SK-N-SH (cell line): ENCODE measurements at regions not wholly inside any gene's neighbourhood (a gene's known extent, or its start where the extent isn't known, plus 50 kb on each side); places are given as distances from the start of the nearest gene placed in this dataset.

Experiments used
- EP300 ChIP-seq, 2 experiments: IDR thresholded peaks; 2 replicates each; pipeline versions ENCODE4 v1.4.0 to v1.6.1; 2012; ENCODE audit warnings: borderline replicate concordance in 1 of 2, low read depth in 1 of 2, low read length in 1 of 2
- EZH2phosphoT487 ChIP-seq: fragments of 200-600 bp; sonication (generic); IDR thresholded peaks from 2 replicates; pipeline ENCODE4 v1.6.1; 2017; ENCODE audit warnings: low read depth, mixed run types, mild to moderate bottlenecking, antibody characterized with exemption, moderate library complexity, borderline replicate concordance
- FOXM1 ChIP-seq: IDR thresholded peaks from 2 replicates; pipeline ENCODE4 v1.4.0; 2012; ENCODE audit warnings: low read depth, mild to moderate bottlenecking
- GABPA ChIP-seq: IDR thresholded peaks from 2 replicates; pipeline ENCODE4 v1.4.0; 2012; ENCODE audit warnings: low read depth, mild to moderate bottlenecking
- JUND ChIP-seq: IDR thresholded peaks from 2 replicates; pipeline ENCODE4 v1.4.0; 2012
- POLR2AphosphoS5 ChIP-seq: IDR thresholded peaks from 2 replicates; pipeline ENCODE4 v1.6.1; 2012; ENCODE audit warnings: low read depth, low read length
- RFX5 ChIP-seq: IDR thresholded peaks from 2 replicates; pipeline ENCODE4 v1.6.1; 2012; ENCODE audit warnings: mild to moderate bottlenecking, improper control_type of control experiment, low read length
- SIN3A ChIP-seq: IDR thresholded peaks from 2 replicates; pipeline ENCODE4 v1.6.1; 2012; ENCODE audit warnings: low read depth, mild to moderate bottlenecking, low read length, moderate library complexity, borderline replicate concordance
- TF ChIP-seq, protein P1 (sequence below): fragments of 200-600 bp; sonication (generic); IDR thresholded peaks from 2 replicates; pipeline ENCODE4 v1.6.1; 2017; ENCODE audit warnings: antibody characterized with exemption, mild to moderate bottlenecking, moderate library complexity
- TF ChIP-seq, protein P2 (sequence below): fragments of 150-350 bp; IDR thresholded peaks from 2 replicates; pipeline ENCODE4 v1.6.1; 2016; ENCODE audit warnings: mild to moderate bottlenecking, low read depth, low read length
- TF ChIP-seq, protein P3 (sequence below): IDR thresholded peaks from 2 replicates; pipeline ENCODE4 v1.4.0; 2012; ENCODE audit warnings: low read depth, borderline replicate concordance

DNA sequence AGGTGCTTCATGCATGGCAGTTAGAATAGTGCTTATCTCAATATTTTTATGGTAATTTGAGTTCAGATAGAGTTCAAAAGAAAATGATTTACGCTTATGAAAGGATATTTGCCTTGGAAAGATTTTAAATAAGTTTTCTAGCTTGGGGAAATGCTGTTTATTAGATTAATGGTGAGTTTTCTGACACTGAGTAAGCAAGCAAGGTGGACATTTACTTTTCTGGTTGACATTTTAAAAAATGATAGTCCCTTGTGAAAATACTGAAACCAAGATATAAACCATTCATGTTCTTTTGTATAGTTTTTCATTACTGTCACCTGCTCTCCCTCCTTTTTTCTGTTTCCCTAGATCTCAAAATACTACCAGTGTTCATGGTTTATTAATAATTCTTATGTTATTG lies 1034.8 kb upstream of the SPRY2 start:
- TF ChIP-seq, protein P1, sequence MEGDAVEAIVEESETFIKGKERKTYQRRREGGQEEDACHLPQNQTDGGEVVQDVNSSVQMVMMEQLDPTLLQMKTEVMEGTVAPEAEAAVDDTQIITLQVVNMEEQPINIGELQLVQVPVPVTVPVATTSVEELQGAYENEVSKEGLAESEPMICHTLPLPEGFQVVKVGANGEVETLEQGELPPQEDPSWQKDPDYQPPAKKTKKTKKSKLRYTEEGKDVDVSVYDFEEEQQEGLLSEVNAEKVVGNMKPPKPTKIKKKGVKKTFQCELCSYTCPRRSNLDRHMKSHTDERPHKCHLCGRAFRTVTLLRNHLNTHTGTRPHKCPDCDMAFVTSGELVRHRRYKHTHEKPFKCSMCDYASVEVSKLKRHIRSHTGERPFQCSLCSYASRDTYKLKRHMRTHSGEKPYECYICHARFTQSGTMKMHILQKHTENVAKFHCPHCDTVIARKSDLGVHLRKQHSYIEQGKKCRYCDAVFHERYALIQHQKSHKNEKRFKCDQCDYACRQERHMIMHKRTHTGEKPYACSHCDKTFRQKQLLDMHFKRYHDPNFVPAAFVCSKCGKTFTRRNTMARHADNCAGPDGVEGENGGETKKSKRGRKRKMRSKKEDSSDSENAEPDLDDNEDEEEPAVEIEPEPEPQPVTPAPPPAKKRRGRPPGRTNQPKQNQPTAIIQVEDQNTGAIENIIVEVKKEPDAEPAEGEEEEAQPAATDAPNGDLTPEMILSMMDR, result no peak
- TF ChIP-seq JUND, result no peak
- TF ChIP-seq EZH2phosphoT487, result no peak
- TF ChIP-seq, protein P2, sequence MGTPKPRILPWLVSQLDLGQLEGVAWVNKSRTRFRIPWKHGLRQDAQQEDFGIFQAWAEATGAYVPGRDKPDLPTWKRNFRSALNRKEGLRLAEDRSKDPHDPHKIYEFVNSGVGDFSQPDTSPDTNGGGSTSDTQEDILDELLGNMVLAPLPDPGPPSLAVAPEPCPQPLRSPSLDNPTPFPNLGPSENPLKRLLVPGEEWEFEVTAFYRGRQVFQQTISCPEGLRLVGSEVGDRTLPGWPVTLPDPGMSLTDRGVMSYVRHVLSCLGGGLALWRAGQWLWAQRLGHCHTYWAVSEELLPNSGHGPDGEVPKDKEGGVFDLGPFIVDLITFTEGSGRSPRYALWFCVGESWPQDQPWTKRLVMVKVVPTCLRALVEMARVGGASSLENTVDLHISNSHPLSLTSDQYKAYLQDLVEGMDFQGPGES, result no peak
- TF ChIP-seq, protein P3, sequence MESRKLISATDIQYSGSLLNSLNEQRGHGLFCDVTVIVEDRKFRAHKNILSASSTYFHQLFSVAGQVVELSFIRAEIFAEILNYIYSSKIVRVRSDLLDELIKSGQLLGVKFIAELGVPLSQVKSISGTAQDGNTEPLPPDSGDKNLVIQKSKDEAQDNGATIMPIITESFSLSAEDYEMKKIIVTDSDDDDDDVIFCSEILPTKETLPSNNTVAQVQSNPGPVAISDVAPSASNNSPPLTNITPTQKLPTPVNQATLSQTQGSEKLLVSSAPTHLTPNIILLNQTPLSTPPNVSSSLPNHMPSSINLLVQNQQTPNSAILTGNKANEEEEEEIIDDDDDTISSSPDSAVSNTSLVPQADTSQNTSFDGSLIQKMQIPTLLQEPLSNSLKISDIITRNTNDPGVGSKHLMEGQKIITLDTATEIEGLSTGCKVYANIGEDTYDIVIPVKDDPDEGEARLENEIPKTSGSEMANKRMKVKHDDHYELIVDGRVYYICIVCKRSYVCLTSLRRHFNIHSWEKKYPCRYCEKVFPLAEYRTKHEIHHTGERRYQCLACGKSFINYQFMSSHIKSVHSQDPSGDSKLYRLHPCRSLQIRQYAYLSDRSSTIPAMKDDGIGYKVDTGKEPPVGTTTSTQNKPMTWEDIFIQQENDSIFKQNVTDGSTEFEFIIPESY, result no peak
- TF ChIP-seq GABPA, result no peak
- no peak for TF ChIP-seq POLR2AphosphoS5
- TF ChIP-seq EP300 (IDR thresholded peaks at IDR 0.05; ENCODE audit: borderline replicate concordance in 1 of 2, low read depth in 1 of 2, low read length in 1 of 2), result no peak
- TF ChIP-seq FOXM1, result no peak
- TF ChIP-seq SIN3A, result no peak
- no peak for TF ChIP-seq RFX5
